Panc1 (cell line): ENCODE measurements at regions not wholly inside any gene's neighbourhood (a gene's known extent, or its start where the extent isn't known, plus 50 kb on each side); places are given as distances from the start of the nearest gene placed in this dataset.
"Not testable (repeated sequence)": the region's sequence is repeated elsewhere in the genome, so short reads cannot be mapped to it uniquely, and the experiment has no call there.

ENCODE experiments used
- ATAC-seq: fragments of 200-7000 bp; cut with Tn5 transposase; 2 replicates; pipeline ENCODE4 v1.9.1; 2020; ENCODE audit warnings: mild to moderate bottlenecking, moderate library complexity
- BruUV-seq: library from RNA; stranded (reverse); fragments of 400-500 nt; replicated peaks from 2 replicates; lab custom pipeline; 2021; lab: Mats Ljungman, UMichigan
- CTCF ChIA-PET: fragments of 300-600 bp; sonication (Branson Sonifier 250); formaldehyde crosslinking; loops from one replicate; lab custom pipeline; 2022; ENCODE audit warnings: antibody characterized with exemption; lab: Charles Lee
- POLR2A ChIA-PET: fragments of 300-600 bp; sonication (Branson Sonifier 250); formaldehyde crosslinking; loops from one replicate; lab custom pipeline; 2022; ENCODE audit warnings: antibody characterized with exemption; lab: Charles Lee
- DNase-seq: peaks from one replicate; pipeline ENCODE4 v3.0.0-alpha.2; 2010; ENCODE audit warnings: low read depth, low spot score
- H3K27ac ChIP-seq: 2 replicates; pipeline ENCODE4 v1.5.1; 2011; ENCODE audit warnings: mild to moderate bottlenecking, low read length, inconsistent platforms
- H3K27me3 ChIP-seq: fragments of 200-500 bp; sonication (Bioruptor generic); 2 replicates; pipeline ENCODE4 v1.6.0; 2014; ENCODE audit warnings: low read length, inconsistent platforms; ENCODE audit not compliant: control insufficient read depth, insufficient read depth
- H3K36me3 ChIP-seq: fragments of 200-500 bp; sonication (Bioruptor generic); 2 replicates; pipeline ENCODE4 v1.5.1; 2014; ENCODE audit warnings: inconsistent platforms, mild to moderate bottlenecking, low read length, moderate library complexity; ENCODE audit not compliant: control insufficient read depth, insufficient read depth
- H3K4me1 ChIP-seq: 2 replicates; pipeline ENCODE4 v1.5.1; 2011; ENCODE audit warnings: inconsistent platforms, mild to moderate bottlenecking, low read length, moderate library complexity; ENCODE audit not compliant: control insufficient read depth, insufficient read depth
- H3K4me3 ChIP-seq, 2 experiments: 2 replicates each; pipeline ENCODE4 v1.5.1; 2011 to 2012; ENCODE audit warnings: low read depth in 2 of 2, low read length in 2 of 2, mild to moderate bottlenecking in 2 of 2, inconsistent platforms in 1 of 2, moderate library complexity in 1 of 2
- H3K9me3 ChIP-seq: fragments of 200-500 bp; sonication (Bioruptor generic); 2 replicates; pipeline ENCODE4 v1.5.1; 2014; ENCODE audit warnings: low read depth, mild to moderate bottlenecking, inconsistent platforms, low read length, moderate library complexity; ENCODE audit not compliant: control insufficient read depth, insufficient read depth
- POLR2AphosphoS5 ChIP-seq: IDR thresholded peaks from 2 replicates; pipeline ENCODE4 v1.6.1; 2012; ENCODE audit warnings: mild to moderate bottlenecking, low read depth, low read length, moderate library complexity
- SIN3A ChIP-seq: IDR thresholded peaks from 2 replicates; pipeline ENCODE4 v1.6.1; 2012; ENCODE audit warnings: low read depth, mild to moderate bottlenecking, low read length, moderate library complexity, borderline replicate concordance; ENCODE audit not compliant: insufficient read depth
- TCF7L2 ChIP-seq: IDR thresholded peaks from 2 replicates; pipeline ENCODE4 v1.6.1; 2011; ENCODE audit warnings: mild to moderate bottlenecking, low read depth, low read length, inconsistent platforms
- in situ Hi-C: cut with HindIII; loops from 2 replicates; pipeline ENCODE4 v1.10.0; 2016; ENCODE audit warnings: low sequenced_read_pairs, low pct_unique_long_range_greater_than_20kb
- intact Hi-C: fragments of 100-400 bp; cut with micrococcal nuclease; formaldehyde crosslinking; loops from one replicate; pipeline ENCODE4 v1.10.0; 2022; ENCODE audit not compliant: unreplicated experiment
- TF ChIP-seq, protein P1 (sequence below): fragments of 450-650 bp; IDR thresholded peaks from 2 replicates; pipeline ENCODE4 v1.5.1; 2017; ENCODE audit warnings: mild to moderate bottlenecking
- TF ChIP-seq, protein P2 (sequence below), 2 experiments: IDR thresholded peaks; 2 replicates each; pipeline ENCODE4 v1.6.1; 2011 to 2012; ENCODE audit warnings: low read depth in 2 of 2, control low read depth in 1 of 2, low read length in 1 of 2, mild to moderate bottlenecking in 1 of 2, moderate library complexity in 1 of 2; ENCODE audit not compliant: insufficient read depth in 1 of 2

DNA sequence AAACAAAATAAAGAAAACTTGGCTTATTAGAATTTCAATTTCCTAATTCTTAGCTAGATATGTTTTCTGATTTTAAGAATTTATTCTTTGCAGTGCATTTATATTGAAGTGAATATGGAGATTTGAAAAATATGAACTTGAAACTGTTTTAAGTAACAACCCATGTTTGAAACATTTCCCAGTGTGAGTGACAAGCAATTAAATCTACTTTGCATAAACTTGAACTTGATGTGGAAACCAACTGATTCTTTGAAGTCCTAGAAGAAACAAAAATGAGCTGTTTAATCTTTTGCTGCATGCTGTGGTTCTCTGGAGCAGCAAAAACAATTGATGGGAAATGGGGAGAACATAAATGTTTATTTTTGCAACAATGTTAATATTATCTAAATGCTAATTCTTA is 430.2 kb downstream of the ARL4A start:
- no peaks in the 10 kb centered on the region for H3K9me3 ChIP-seq
- H3K4me3 ChIP-seq = no peak overlapping the region
- no peaks in the 10 kb centered on the region for H3K4me1 ChIP-seq
- ATAC-seq (no peak), DNase-seq (no peak)
- no TSS peak for BruUV-seq
- H3K27ac ChIP-seq = no peak overlapping the region
- ChIA-PET POLR2A (interaction anchor here (0.6 kb wide), 1 partner anchor 430 kb away, joined by 3 read pairs; the partner anchor contains the start of gene ARL4A), CTCF (no interaction called here)
- no peaks in the 10 kb centered on the region for H3K27me3 ChIP-seq
- intact Hi-C loops = loop anchor here (10.0 kb wide), 1 partner anchor 433 kb away; the partner anchor contains the start of gene ARL4A
- H3K36me3 ChIP-seq = no peaks in the 10 kb centered on the region
- TF ChIP-seq TCF7L2 (no peak), SIN3A (no peak)
- TF ChIP-seq, protein P1, sequence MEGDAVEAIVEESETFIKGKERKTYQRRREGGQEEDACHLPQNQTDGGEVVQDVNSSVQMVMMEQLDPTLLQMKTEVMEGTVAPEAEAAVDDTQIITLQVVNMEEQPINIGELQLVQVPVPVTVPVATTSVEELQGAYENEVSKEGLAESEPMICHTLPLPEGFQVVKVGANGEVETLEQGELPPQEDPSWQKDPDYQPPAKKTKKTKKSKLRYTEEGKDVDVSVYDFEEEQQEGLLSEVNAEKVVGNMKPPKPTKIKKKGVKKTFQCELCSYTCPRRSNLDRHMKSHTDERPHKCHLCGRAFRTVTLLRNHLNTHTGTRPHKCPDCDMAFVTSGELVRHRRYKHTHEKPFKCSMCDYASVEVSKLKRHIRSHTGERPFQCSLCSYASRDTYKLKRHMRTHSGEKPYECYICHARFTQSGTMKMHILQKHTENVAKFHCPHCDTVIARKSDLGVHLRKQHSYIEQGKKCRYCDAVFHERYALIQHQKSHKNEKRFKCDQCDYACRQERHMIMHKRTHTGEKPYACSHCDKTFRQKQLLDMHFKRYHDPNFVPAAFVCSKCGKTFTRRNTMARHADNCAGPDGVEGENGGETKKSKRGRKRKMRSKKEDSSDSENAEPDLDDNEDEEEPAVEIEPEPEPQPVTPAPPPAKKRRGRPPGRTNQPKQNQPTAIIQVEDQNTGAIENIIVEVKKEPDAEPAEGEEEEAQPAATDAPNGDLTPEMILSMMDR = no peak
- TF ChIP-seq, protein P2, sequence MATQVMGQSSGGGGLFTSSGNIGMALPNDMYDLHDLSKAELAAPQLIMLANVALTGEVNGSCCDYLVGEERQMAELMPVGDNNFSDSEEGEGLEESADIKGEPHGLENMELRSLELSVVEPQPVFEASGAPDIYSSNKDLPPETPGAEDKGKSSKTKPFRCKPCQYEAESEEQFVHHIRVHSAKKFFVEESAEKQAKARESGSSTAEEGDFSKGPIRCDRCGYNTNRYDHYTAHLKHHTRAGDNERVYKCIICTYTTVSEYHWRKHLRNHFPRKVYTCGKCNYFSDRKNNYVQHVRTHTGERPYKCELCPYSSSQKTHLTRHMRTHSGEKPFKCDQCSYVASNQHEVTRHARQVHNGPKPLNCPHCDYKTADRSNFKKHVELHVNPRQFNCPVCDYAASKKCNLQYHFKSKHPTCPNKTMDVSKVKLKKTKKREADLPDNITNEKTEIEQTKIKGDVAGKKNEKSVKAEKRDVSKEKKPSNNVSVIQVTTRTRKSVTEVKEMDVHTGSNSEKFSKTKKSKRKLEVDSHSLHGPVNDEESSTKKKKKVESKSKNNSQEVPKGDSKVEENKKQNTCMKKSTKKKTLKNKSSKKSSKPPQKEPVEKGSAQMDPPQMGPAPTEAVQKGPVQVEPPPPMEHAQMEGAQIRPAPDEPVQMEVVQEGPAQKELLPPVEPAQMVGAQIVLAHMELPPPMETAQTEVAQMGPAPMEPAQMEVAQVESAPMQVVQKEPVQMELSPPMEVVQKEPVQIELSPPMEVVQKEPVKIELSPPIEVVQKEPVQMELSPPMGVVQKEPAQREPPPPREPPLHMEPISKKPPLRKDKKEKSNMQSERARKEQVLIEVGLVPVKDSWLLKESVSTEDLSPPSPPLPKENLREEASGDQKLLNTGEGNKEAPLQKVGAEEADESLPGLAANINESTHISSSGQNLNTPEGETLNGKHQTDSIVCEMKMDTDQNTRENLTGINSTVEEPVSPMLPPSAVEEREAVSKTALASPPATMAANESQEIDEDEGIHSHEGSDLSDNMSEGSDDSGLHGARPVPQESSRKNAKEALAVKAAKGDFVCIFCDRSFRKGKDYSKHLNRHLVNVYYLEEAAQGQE (IDR thresholded peaks at IDR 0.05; ENCODE audit: insufficient read depth in 1 of 2, low read depth in 2 of 2, low read length in 1 of 2) = no peak
- in situ Hi-C loops = no loop called here

DNA sequence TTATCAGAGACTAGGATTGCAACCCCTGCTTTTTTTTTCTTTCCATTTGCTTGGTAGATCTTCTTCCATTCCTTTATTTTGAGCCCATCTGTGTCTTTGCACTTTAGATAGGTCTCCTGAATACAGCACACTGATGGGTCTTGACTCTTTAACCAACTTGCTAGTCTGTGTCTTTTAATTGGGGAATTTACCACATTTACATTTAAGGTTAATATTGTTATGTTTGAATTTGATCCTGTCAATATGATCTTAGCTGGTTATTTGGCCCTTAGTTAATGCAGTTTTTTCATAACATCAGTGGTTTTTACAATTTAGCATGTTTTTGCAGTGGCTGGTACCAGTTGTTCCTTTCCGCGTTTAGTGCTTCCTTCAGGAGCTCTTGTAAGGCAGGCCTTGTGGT is 437.2 kb downstream of the ARL4A start:
- H3K4me3 ChIP-seq, CTCF ChIA-PET, DNase-seq, ATAC-seq, H3K4me1 ChIP-seq, H3K27me3 ChIP-seq, in situ Hi-C loops, POLR2A ChIA-PET, H3K9me3 ChIP-seq, H3K36me3 ChIP-seq, H3K27ac ChIP-seq, intact Hi-C loops, BruUV-seq: not testable (repeated sequence)

DNA sequence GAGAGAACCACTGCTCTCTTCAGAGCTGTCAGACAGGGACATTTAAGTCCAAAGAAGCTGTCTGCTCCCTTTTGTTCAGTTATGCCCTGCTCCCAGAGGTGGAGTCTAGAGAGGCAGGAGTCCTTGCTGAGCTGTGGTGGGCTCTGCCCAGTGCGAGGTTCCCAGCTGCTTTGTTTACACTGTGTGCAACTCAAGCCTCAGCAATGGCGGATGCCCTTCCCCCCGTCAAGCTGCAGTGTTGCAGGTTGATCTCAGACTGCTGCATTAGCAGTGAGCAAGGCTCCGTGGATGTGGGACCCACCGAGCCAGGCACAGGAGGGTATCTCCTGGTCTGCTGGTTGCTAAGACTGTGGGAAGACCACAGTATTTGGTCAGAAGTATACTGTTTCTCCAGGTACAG is 438.9 kb downstream of the ARL4A start:
- TF ChIP-seq SIN3A (no peak), POLR2AphosphoS5 (no peak), TCF7L2 (no peak)
- TF ChIP-seq, protein P1 = no peak
- TF ChIP-seq, protein P2 (IDR thresholded peaks at IDR 0.05; ENCODE audit: insufficient read depth in 1 of 2, low read depth in 2 of 2, low read length in 1 of 2) = no peak
- BruUV-seq = no TSS peak
- intact Hi-C loops (no loop called here), in situ Hi-C loops (no loop called here)
- no peaks in the 10 kb centered on the region for H3K27me3 ChIP-seq
- H3K9me3 ChIP-seq = no peaks in the 10 kb centered on the region
- no peaks in the 10 kb centered on the region for H3K36me3 ChIP-seq
- CTCF ChIA-PET = no interaction called here
- no peaks in the 10 kb centered on the region for H3K4me1 ChIP-seq
- POLR2A ChIA-PET = no interaction called here
- ATAC-seq (no peak), DNase-seq (no peak)
- H3K27ac ChIP-seq = no peak overlapping the region
- H3K4me3 ChIP-seq = no peak overlapping the region
